Mesothelial cell of epicardium (in vitro differentiated cells): ENCODE measurements at regions not wholly inside any gene's neighbourhood (a gene's known extent, or its start where the extent isn't known, plus 50 kb on each side); places are given as distances from the start of the nearest gene placed in this dataset.

Source experiments
- DNase-seq, 2 experiments: peaks; one replicate each; pipeline ENCODE4 v3.0.0; 2021; ENCODE audit warnings: low spot score in 2 of 2; ENCODE audit not compliant: unreplicated experiment in 2 of 2
- H3K27ac Mint-ChIP-seq: 2 replicates; pipeline ENCODE4 v1.8.0; 2021; ENCODE audit warnings: mixed read lengths
- H3K27me3 Mint-ChIP-seq: 2 replicates; pipeline ENCODE4 v1.8.0; 2021; ENCODE audit warnings: low read depth, mixed read lengths
- H3K36me3 Mint-ChIP-seq: 2 replicates; pipeline ENCODE4 v1.8.0; 2021; ENCODE audit warnings: mixed read lengths
- H3K4me1 Mint-ChIP-seq: 2 replicates; pipeline ENCODE4 v1.8.0; 2021; ENCODE audit warnings: mixed read lengths
- H3K4me3 Mint-ChIP-seq: 2 replicates; pipeline ENCODE4 v1.8.0; 2021; ENCODE audit warnings: mild to moderate bottlenecking, moderate library complexity, mixed read lengths
- H3K9me3 Mint-ChIP-seq: 2 replicates; pipeline ENCODE4 v1.8.0; 2021; ENCODE audit warnings: mixed read lengths
- CTCF ChIP-seq: fragments of 200-600 bp; sonication (generic); IDR thresholded peaks from one replicate; pipeline ENCODE4 v1.5.0; 2021; ENCODE audit warnings: antibody characterized with exemption; ENCODE audit not compliant: unreplicated experiment

- Mint-ChIP-seq H3K27ac (peak overlapping the region; percentile 14), H3K9me3 (no peaks in the 10 kb centered on the region), H3K36me3 (no peaks in the 10 kb centered on the region), H3K4me3 (no peak overlapping the region), H3K4me1 (peaks cover 17% of the 10 kb centered on the region), H3K27me3 (no peaks in the 10 kb centered on the region)
- TF ChIP-seq CTCF = no peak
- DNase-seq = no peak
Observed at GRCh38 chr10:61847087-61847486, 54.4 kb upstream of the ARID5B start.

- DNase-seq = no peak
- Mint-ChIP-seq H3K36me3 (no peaks in the 10 kb centered on the region), H3K4me1 (peaks cover 14% of the 10 kb centered on the region), H3K9me3 (no peaks in the 10 kb centered on the region), H3K4me3 (no peak overlapping the region), H3K27ac (no peak overlapping the region), H3K27me3 (no peaks in the 10 kb centered on the region)
- TF ChIP-seq CTCF = no peak
Observed at GRCh38 chr10:61847640-61848039, 53.9 kb upstream of the ARID5B start.

- H3K4me3 Mint-ChIP-seq = no peak overlapping the region
- no peaks in the 10 kb centered on the region for H3K27me3 Mint-ChIP-seq
- DNase-seq = no peak
- TF ChIP-seq CTCF = no peak
- no peaks in the 10 kb centered on the region for H3K36me3 Mint-ChIP-seq
- H3K9me3 Mint-ChIP-seq = no peaks in the 10 kb centered on the region
- no peak overlapping the region for H3K27ac Mint-ChIP-seq
- peaks cover 18% of the 10 kb centered on the region for H3K4me1 Mint-ChIP-seq
Observed at GRCh38 chr10:61850376-61850775, 51.1 kb upstream of the ARID5B start.
